Vagina (tissue), 2 donors: ENCODE measurements at regions not wholly inside any gene's neighbourhood (a gene's known extent, or its start where the extent isn't known, plus 50 kb on each side); places are given as distances from the start of the nearest gene placed in this dataset.

ENCODE experiments used
- CTCF ChIP-seq, 3 experiments: fragments of 450-650 bp in 2 of 3; fragments of 200-600 bp in 1 of 3; sonication (generic) in 1 of 3; IDR thresholded peaks; one replicate each; pipeline ENCODE4 v1.5.1; 2017 to 2019; ENCODE audit warnings: antibody characterized with exemption in 3 of 3, mild to moderate bottlenecking in 2 of 3, moderate library complexity in 2 of 3
- POLR2A ChIP-seq, 2 donors: fragments of 450-650 bp; IDR thresholded peaks; one replicate each; pipeline ENCODE4 v1.6.1; 2017; ENCODE audit warnings: antibody characterized with exemption in 2 of 2, mild to moderate bottlenecking in 2 of 2, moderate library complexity in 2 of 2

GRCh38 chr3:164417955-164418354 lies 660.3 kb downstream of the SI start:
- TF ChIP-seq CTCF (IDR thresholded peaks at IDR 0.05) (no peak), POLR2A (IDR thresholded peaks at IDR 0.05) (no peak)
